NOMO-1 treated with dmso at 0.1 percent for 144 hours (cell line): ENCODE measurements at regions not wholly inside any gene's neighbourhood (a gene's known extent, or its start where the extent isn't known, plus 50 kb on each side); places are given as distances from the start of the nearest gene placed in this dataset.
A peak's percentile ranks its signal among the peaks of the same experiment; 100 is the strongest.

Source experiments
- DNase-seq: peaks from one replicate; lab custom pipeline; 2025; ENCODE audit not compliant: unreplicated experiment; lab: John Stamatoyannopoulos, UW

GRCh38 chr9:2565676-2566340 lies 55.8 kb upstream of the VLDLR start:
- no peak for DNase-seq

- no peak for DNase-seq
Observed at GRCh38 chr9:2567922-2568321, 53.7 kb upstream of the VLDLR start.

GRCh38 chr9:2568689-2569088 lies 52.9 kb upstream of the VLDLR start:
- no peak for DNase-seq

- peak; percentile 80 for DNase-seq
Observed at GRCh38 chr9:2570615-2571479, 50.7 kb upstream of the VLDLR start.
